ENCODE measurements at regions not wholly inside any gene's neighbourhood (a gene's known extent, or its start where the extent isn't known, plus 50 kb on each side); places are given as distances from the start of the nearest gene placed in this dataset.

GRCh38 chr11:71335371-71335770 lies 83.0 kb upstream of the SHANK2 start:
- TF ChIP-seq CTCF (IDR thresholded peaks at IDR 0.05; ENCODE audit: control extremely low read depth, extremely low read depth): no peak
- ATAC-seq (ENCODE audit: insufficient read depth, low FRiP score) (no peak), DNase-seq (no peak)
- no peak overlapping the region for H3K9ac ChIP-seq (ENCODE audit: insufficient read depth in 1 of 2, low read length in 2 of 2)
- no peak overlapping the region for H3K4me3 ChIP-seq
- no peaks in the 10 kb centered on the region for H3K27me3 ChIP-seq (ENCODE audit: control insufficient read depth in 3 of 3, insufficient read depth in 3 of 3, low read length in 2 of 3)
- 90% methylated on average over 1 of the region's 1 CpG for WGBS, 2 donors
- H3K4me1 ChIP-seq (ENCODE audit: control insufficient read depth in 5 of 5, insufficient read depth in 5 of 5, low read length in 5 of 5): peaks cover 0 to 34% (median 15%) of the 10 kb centered on the region in 5 donors
- no peaks in the 10 kb centered on the region for H3K36me3 ChIP-seq (ENCODE audit: control insufficient read depth in 4 of 4, insufficient read depth in 4 of 4, low read length in 4 of 4)
- no peak overlapping the region for H3K27ac ChIP-seq (ENCODE audit: low read depth in 1 of 2, low read length in 1 of 2)
- peaks cover 0 to 2% (median 0%) of the 10 kb centered on the region in 4 donors for H3K9me3 ChIP-seq (ENCODE audit: control insufficient read depth in 4 of 4, insufficient read depth in 3 of 4, low read length in 3 of 4)

- Histone ChIP-seq H3K27ac (ENCODE audit: low read depth in 1 of 2, low read length in 1 of 2) (no peak overlapping the region), H3K27me3 (ENCODE audit: control insufficient read depth in 3 of 3, insufficient read depth in 3 of 3, low read length in 2 of 3) (no peaks in the 10 kb centered on the region), H3K9me3 (ENCODE audit: control insufficient read depth in 4 of 4, insufficient read depth in 3 of 4, low read length in 3 of 4) (peaks cover 0 to 2% (median 0%) of the 10 kb centered on the region in 4 donors), H3K4me1 (ENCODE audit: control insufficient read depth in 5 of 5, insufficient read depth in 5 of 5, low read length in 5 of 5) (peaks cover 0 to 22% (median 4%) of the 10 kb centered on the region in 5 donors), H3K4me3 (no peak overlapping the region), H3K36me3 (ENCODE audit: control insufficient read depth in 4 of 4, insufficient read depth in 4 of 4, low read length in 4 of 4) (no peaks in the 10 kb centered on the region), H3K9ac (ENCODE audit: insufficient read depth in 1 of 2, low read length in 2 of 2) (no peak overlapping the region)
- WGBS, 2 donors: 91 to 96% methylated on average over 1 of the region's 1 CpG
- no peak for TF ChIP-seq CTCF (IDR thresholded peaks at IDR 0.05; ENCODE audit: control extremely low read depth, extremely low read depth)
- ATAC-seq (ENCODE audit: insufficient read depth, low FRiP score): no peak
- DNase-seq: peak in 1 of 3 donors; percentile 6
Measured at GRCh38 chr11:71334191-71334590, 81.8 kb upstream of the SHANK2 start.

- no peak for DNase-seq
- no peak overlapping the region for H3K27ac ChIP-seq (ENCODE audit: low read depth in 1 of 2, low read length in 1 of 2)
- H3K27me3 ChIP-seq (ENCODE audit: control insufficient read depth in 3 of 3, insufficient read depth in 3 of 3, low read length in 2 of 3): no peaks in the 10 kb centered on the region
- 82 to 85% methylated on average over 6 of the region's 6 CpGs for WGBS, 2 donors
- H3K36me3 ChIP-seq (ENCODE audit: control insufficient read depth in 4 of 4, insufficient read depth in 4 of 4, low read length in 4 of 4): no peaks in the 10 kb centered on the region
- H3K9ac ChIP-seq (ENCODE audit: insufficient read depth in 1 of 2, low read length in 2 of 2): no peak overlapping the region
- peaks cover 0 to 2% (median 0%) of the 10 kb centered on the region in 4 donors for H3K9me3 ChIP-seq (ENCODE audit: control insufficient read depth in 4 of 4, insufficient read depth in 3 of 4, low read length in 3 of 4)
- no peak for ATAC-seq (ENCODE audit: insufficient read depth, low FRiP score)
- peaks cover 0 to 15% (median 4%) of the 10 kb centered on the region in 5 donors for H3K4me1 ChIP-seq (ENCODE audit: control insufficient read depth in 5 of 5, insufficient read depth in 5 of 5, low read length in 5 of 5)
- no peak overlapping the region for H3K4me3 ChIP-seq
- no peak for TF ChIP-seq CTCF (IDR thresholded peaks at IDR 0.05; ENCODE audit: control extremely low read depth, extremely low read depth)
Measured at GRCh38 chr11:71333473-71333872, 81.1 kb upstream of the SHANK2 start.

GRCh38 chr11:71332447-71332846 lies 80.1 kb upstream of the SHANK2 start:
- 94 to 97% methylated on average over 5 of the region's 5 CpGs for WGBS, 2 donors
- no peak overlapping the region for H3K27ac ChIP-seq (ENCODE audit: low read depth in 1 of 2, low read length in 1 of 2)
- H3K36me3 ChIP-seq (ENCODE audit: control insufficient read depth in 4 of 4, insufficient read depth in 4 of 4, low read length in 4 of 4): no peaks in the 10 kb centered on the region
- H3K27me3 ChIP-seq (ENCODE audit: control insufficient read depth in 3 of 3, insufficient read depth in 3 of 3, low read length in 2 of 3): no peaks in the 10 kb centered on the region
- peaks cover 0 to 6% (median 3%) of the 10 kb centered on the region in 5 donors for H3K4me1 ChIP-seq (ENCODE audit: control insufficient read depth in 5 of 5, insufficient read depth in 5 of 5, low read length in 5 of 5)
- ATAC-seq (ENCODE audit: insufficient read depth, low FRiP score) (no peak), DNase-seq (no peak)
- no peak overlapping the region for H3K4me3 ChIP-seq
- H3K9me3 ChIP-seq (ENCODE audit: control insufficient read depth in 4 of 4, insufficient read depth in 3 of 4, low read length in 3 of 4): peaks cover 0 to 2% (median 0%) of the 10 kb centered on the region in 4 donors
- no peak for TF ChIP-seq CTCF (IDR thresholded peaks at IDR 0.05; ENCODE audit: control extremely low read depth, extremely low read depth)
- no peak overlapping the region for H3K9ac ChIP-seq (ENCODE audit: insufficient read depth in 1 of 2, low read length in 2 of 2)

All from lung (tissue), 11 donors.